ENCODE measurements at regions not wholly inside any gene's neighbourhood (a gene's known extent, or its start where the extent isn't known, plus 50 kb on each side); places are given as distances from the start of the nearest gene placed in this dataset.
"Not testable (repeated sequence)": the region's sequence is repeated elsewhere in the genome, so short reads cannot be mapped to it uniquely, and the experiment has no call there.

GRCh38 chr13:38283346-38283745 lies 66.3 kb upstream of the UFM1 start:
- DNase-seq (ENCODE audit: low read depth in 4 of 4, low spot score in 3 of 4): no peak

GRCh38 chr13:38265132-38265497 lies 84.5 kb upstream of the UFM1 start:
- no peak for DNase-seq (ENCODE audit: low read depth in 4 of 4, low spot score in 3 of 4)

- no peak for DNase-seq (ENCODE audit: low read depth in 4 of 4, low spot score in 3 of 4)
Measured at GRCh38 chr13:38264363-38265131, 85.1 kb upstream of the UFM1 start.

- DNase-seq (ENCODE audit: low read depth in 4 of 4, low spot score in 3 of 4): no peak
Measured at GRCh38 chr13:38262211-38262610, 87.4 kb upstream of the UFM1 start.

GRCh38 chr13:38255600-38255999 lies 94.1 kb upstream of the UFM1 start:
- DNase-seq (ENCODE audit: low read depth in 4 of 4, low spot score in 3 of 4): no peak

GRCh38 chr13:38239874-38240273 lies 109.8 kb upstream of the UFM1 start:
- DNase-seq (ENCODE audit: low read depth in 4 of 4, low spot score in 3 of 4): no peak

GRCh38 chr13:38228322-38228721 lies 121.3 kb upstream of the UFM1 start:
- DNase-seq (ENCODE audit: low read depth in 4 of 4, low spot score in 3 of 4): no peak

- no peak for DNase-seq (ENCODE audit: low read depth in 4 of 4, low spot score in 3 of 4)
Measured at GRCh38 chr13:38226496-38226895, 123.2 kb upstream of the UFM1 start.

GRCh38 chr13:38223089-38223488 lies 126.6 kb upstream of the UFM1 start:
- peak in 3 of 4 donors; percentile 4 to 10 (median 6) for DNase-seq (ENCODE audit: low read depth in 4 of 4, low spot score in 3 of 4)

GRCh38 chr13:38221120-38221519 lies 128.5 kb upstream of the UFM1 start:
- DNase-seq (ENCODE audit: low read depth in 4 of 4, low spot score in 3 of 4): not testable (repeated sequence)

GRCh38 chr13:38216181-38216580 lies 133.5 kb upstream of the UFM1 start:
- no peak for DNase-seq (ENCODE audit: low read depth in 4 of 4, low spot score in 3 of 4)

- no peak for DNase-seq (ENCODE audit: low read depth in 4 of 4, low spot score in 3 of 4)
Measured at GRCh38 chr13:38213314-38213713, 136.3 kb upstream of the UFM1 start.

GRCh38 chr13:38210928-38211596 lies 138.6 kb upstream of the UFM1 start:
- DNase-seq (ENCODE audit: low read depth in 4 of 4, low spot score in 3 of 4): no peak

- no peak for DNase-seq (ENCODE audit: low read depth in 4 of 4, low spot score in 3 of 4)
Measured at GRCh38 chr13:38204556-38204955, 145.1 kb upstream of the UFM1 start.

GRCh38 chr13:38202740-38203139 lies 146.9 kb upstream of the UFM1 start:
- no peak for DNase-seq (ENCODE audit: low read depth in 4 of 4, low spot score in 3 of 4)

- DNase-seq (ENCODE audit: low read depth in 4 of 4, low spot score in 3 of 4): no peak
Measured at GRCh38 chr13:38191016-38191415, 158.6 kb upstream of the UFM1 start.

GRCh38 chr13:38180670-38181069 lies 169.0 kb upstream of the UFM1 start:
- DNase-seq (ENCODE audit: low read depth in 4 of 4, low spot score in 3 of 4): no peak

- DNase-seq (ENCODE audit: low read depth in 4 of 4, low spot score in 3 of 4): no peak
Measured at GRCh38 chr13:38180126-38180525, 169.5 kb upstream of the UFM1 start.

GRCh38 chr13:38176664-38177063 lies 173.0 kb upstream of the UFM1 start:
- no peak for DNase-seq (ENCODE audit: low read depth in 4 of 4, low spot score in 3 of 4)

GRCh38 chr13:38173403-38173802 lies 176.2 kb upstream of the UFM1 start:
- no peak for DNase-seq (ENCODE audit: low read depth in 4 of 4, low spot score in 3 of 4)

GRCh38 chr13:38167164-38167822 lies 182.4 kb upstream of the UFM1 start:
- DNase-seq (ENCODE audit: low read depth in 4 of 4, low spot score in 3 of 4): no peak

- no peak for DNase-seq (ENCODE audit: low read depth in 4 of 4, low spot score in 3 of 4)
Measured at GRCh38 chr13:38166116-38166515, 183.5 kb upstream of the UFM1 start.

Measured in right renal pelvis (tissue), 4 donors.